GM12891 (cell line): ENCODE measurements at regions not wholly inside any gene's neighbourhood (a gene's known extent, or its start where the extent isn't known, plus 50 kb on each side); places are given as distances from the start of the nearest gene placed in this dataset.

Experiments used
- POLR2A ChIP-seq: IDR thresholded peaks from 2 replicates; pipeline ENCODE4 v1.6.1; 2011; ENCODE audit warnings: low read depth, low read length, control low read depth
- POLR2AphosphoS5 ChIP-seq: IDR thresholded peaks from 2 replicates; pipeline ENCODE4 v1.6.1; 2011; ENCODE audit warnings: low read depth, low read length, control low read depth
- TAF1 ChIP-seq: IDR thresholded peaks from 2 replicates; pipeline ENCODE4 v1.6.1; 2011; ENCODE audit warnings: low read depth, low read length, control low read depth

DNA sequence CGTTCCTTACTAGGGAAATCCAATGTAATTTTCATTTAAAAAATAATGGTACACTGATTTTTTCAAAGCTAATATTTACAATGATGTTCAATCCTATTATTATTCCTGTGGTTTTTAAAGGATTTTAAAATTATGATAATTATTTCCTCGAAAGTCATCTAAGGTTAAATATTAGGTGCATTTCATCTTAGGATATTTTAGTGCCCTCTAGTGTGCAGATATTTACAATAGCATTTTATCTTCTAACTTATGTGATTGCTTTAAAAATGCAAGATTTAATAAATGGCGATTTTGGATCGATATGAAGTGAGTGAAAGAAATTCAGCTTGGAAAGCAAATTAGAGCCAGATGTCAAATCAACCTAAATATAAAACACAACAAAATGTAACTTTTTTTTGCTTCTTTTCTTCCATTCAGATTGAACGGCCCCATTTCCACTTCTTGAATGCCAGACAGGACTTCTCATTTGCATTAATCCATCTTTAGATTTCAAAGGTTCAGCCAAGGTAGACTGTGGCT, 293.5 kb downstream of the SLC6A15 start:
- TF ChIP-seq TAF1 (no peak), POLR2AphosphoS5 (no peak), POLR2A (no peak)
